ENCODE measurements at regions not wholly inside any gene's neighbourhood (a gene's known extent, or its start where the extent isn't known, plus 50 kb on each side); places are given as distances from the start of the nearest gene placed in this dataset.

DNA sequence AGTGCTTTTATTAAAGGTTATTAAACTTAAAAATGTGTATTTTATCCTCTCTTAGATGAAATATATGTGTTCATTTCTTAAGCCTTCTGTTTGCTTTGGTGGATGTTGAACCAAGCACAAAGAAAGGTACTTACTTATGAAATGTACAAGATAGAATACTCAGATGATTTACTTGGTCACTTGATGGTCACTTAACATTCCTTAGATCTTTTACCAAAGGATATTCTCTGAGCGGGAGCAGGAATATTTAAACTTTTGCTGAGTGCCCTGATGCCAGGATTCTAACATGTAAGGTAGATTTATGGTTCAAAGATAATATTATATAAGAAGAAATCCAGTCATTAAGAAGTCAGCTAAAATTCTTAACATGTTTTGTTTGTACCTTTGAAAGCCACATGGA is 193.5 kb upstream of the ZEB2 start:
- H3K27me3 ChIP-seq (ENCODE audit: insufficient read depth, low read length), result no peaks in the 10 kb centered on the region
- no peak overlapping the region for H3K4me2 ChIP-seq (ENCODE audit: low read length)
- ChIA-PET CTCF (no interaction called here), RAD21 (ENCODE audit: low non-redundant PET in 1 of 2, low total read pairs in 2 of 2, uncharacterized antibody in 2 of 2, unreplicated experiment in 2 of 2) (no interaction called here), POLR2A (no interaction called here)
- H3K9me3 ChIP-seq (ENCODE audit: control insufficient read depth in 1 of 2, insufficient read depth in 1 of 2, low read depth in 1 of 2, low read length in 2 of 2), result peaks cover 0 to 5% of the 10 kb centered on the region in 2 experiments; a peak in 1 of 4 replicates
- H3K27ac ChIP-seq (ENCODE audit: low read depth, low read length), result no peak overlapping the region
- H3K79me2 ChIP-seq (ENCODE audit: insufficient read depth, low read length), result no peaks in the 10 kb centered on the region
- DNase-seq (ENCODE audit: low read depth, low spot score), result no peak
- ATAC-seq, result no peak
- H3K36me3 ChIP-seq (ENCODE audit: control insufficient read depth in 1 of 2, insufficient read depth in 2 of 2, low read length in 2 of 2), result no peaks in the 10 kb centered on the region
- H4K20me1 ChIP-seq (ENCODE audit: insufficient read depth), result no peaks in the 10 kb centered on the region
- no TSS peak for BruUV-seq (replicated peaks)
- intact Hi-C loops (cut with micrococcal nuclease), result no loop called here
- H3K4me1 ChIP-seq (ENCODE audit: control insufficient read depth in 1 of 2, insufficient read depth in 2 of 2, low read length in 2 of 2), result no peaks in the 10 kb centered on the region
- no peaks in the 10 kb centered on the region for H3K9me2 ChIP-seq (ENCODE audit: insufficient read depth)
- no peak overlapping the region for H2AFZ ChIP-seq (ENCODE audit: low read depth, low read length, poor library complexity, severe bottlenecking)
- TF ChIP-seq CEBPB (IDR thresholded peaks at IDR 0.05; ENCODE audit: low read depth), result no peak
- TF ChIP-seq, protein P1, sequence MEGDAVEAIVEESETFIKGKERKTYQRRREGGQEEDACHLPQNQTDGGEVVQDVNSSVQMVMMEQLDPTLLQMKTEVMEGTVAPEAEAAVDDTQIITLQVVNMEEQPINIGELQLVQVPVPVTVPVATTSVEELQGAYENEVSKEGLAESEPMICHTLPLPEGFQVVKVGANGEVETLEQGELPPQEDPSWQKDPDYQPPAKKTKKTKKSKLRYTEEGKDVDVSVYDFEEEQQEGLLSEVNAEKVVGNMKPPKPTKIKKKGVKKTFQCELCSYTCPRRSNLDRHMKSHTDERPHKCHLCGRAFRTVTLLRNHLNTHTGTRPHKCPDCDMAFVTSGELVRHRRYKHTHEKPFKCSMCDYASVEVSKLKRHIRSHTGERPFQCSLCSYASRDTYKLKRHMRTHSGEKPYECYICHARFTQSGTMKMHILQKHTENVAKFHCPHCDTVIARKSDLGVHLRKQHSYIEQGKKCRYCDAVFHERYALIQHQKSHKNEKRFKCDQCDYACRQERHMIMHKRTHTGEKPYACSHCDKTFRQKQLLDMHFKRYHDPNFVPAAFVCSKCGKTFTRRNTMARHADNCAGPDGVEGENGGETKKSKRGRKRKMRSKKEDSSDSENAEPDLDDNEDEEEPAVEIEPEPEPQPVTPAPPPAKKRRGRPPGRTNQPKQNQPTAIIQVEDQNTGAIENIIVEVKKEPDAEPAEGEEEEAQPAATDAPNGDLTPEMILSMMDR (IDR thresholded peaks at IDR 0.05 in 2 of 3, conservative IDR thresholded peaks at IDR 0.05 in 1 of 3; ENCODE audit: borderline replicate concordance in 1 of 3, insufficient read depth in 1 of 3, low read depth in 2 of 3, low read length in 2 of 3), result no peak
- TF ChIP-seq ZNF274 (IDR thresholded peaks at IDR 0.05; ENCODE audit: low read depth, low read length), result no peak
- TF ChIP-seq POLR2A (IDR thresholded peaks at IDR 0.05; ENCODE audit: borderline replicate concordance, extremely low read depth, insufficient read depth, insufficient read length), result no peak
- no peak for TF ChIP-seq ZFX (IDR thresholded peaks at IDR 0.05)
- TF ChIP-seq ELF1 (IDR thresholded peaks at IDR 0.05; ENCODE audit: borderline replicate concordance, low read depth), result no peak
- no peak for TF ChIP-seq EGR1 (IDR thresholded peaks at IDR 0.05; ENCODE audit: low read depth)
- no peak for TF ChIP-seq SRF (IDR thresholded peaks at IDR 0.05; ENCODE audit: low read depth)
- TF ChIP-seq CBX3 (IDR thresholded peaks at IDR 0.05; ENCODE audit: low read depth), result no peak
- TF ChIP-seq, protein P2, sequence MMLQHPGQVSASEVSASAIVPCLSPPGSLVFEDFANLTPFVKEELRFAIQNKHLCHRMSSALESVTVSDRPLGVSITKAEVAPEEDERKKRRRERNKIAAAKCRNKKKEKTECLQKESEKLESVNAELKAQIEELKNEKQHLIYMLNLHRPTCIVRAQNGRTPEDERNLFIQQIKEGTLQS (IDR thresholded peaks at IDR 0.05), result no peak
- TF ChIP-seq, protein P3, sequence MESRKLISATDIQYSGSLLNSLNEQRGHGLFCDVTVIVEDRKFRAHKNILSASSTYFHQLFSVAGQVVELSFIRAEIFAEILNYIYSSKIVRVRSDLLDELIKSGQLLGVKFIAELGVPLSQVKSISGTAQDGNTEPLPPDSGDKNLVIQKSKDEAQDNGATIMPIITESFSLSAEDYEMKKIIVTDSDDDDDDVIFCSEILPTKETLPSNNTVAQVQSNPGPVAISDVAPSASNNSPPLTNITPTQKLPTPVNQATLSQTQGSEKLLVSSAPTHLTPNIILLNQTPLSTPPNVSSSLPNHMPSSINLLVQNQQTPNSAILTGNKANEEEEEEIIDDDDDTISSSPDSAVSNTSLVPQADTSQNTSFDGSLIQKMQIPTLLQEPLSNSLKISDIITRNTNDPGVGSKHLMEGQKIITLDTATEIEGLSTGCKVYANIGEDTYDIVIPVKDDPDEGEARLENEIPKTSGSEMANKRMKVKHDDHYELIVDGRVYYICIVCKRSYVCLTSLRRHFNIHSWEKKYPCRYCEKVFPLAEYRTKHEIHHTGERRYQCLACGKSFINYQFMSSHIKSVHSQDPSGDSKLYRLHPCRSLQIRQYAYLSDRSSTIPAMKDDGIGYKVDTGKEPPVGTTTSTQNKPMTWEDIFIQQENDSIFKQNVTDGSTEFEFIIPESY (IDR thresholded peaks at IDR 0.05; ENCODE audit: extremely low read depth, insufficient replicate concordance, low read length), result no peak
- TF ChIP-seq, protein P4, sequence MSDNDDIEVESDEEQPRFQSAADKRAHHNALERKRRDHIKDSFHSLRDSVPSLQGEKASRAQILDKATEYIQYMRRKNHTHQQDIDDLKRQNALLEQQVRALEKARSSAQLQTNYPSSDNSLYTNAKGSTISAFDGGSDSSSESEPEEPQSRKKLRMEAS (IDR thresholded peaks at IDR 0.05), result no peak
- TF ChIP-seq, protein P5, sequence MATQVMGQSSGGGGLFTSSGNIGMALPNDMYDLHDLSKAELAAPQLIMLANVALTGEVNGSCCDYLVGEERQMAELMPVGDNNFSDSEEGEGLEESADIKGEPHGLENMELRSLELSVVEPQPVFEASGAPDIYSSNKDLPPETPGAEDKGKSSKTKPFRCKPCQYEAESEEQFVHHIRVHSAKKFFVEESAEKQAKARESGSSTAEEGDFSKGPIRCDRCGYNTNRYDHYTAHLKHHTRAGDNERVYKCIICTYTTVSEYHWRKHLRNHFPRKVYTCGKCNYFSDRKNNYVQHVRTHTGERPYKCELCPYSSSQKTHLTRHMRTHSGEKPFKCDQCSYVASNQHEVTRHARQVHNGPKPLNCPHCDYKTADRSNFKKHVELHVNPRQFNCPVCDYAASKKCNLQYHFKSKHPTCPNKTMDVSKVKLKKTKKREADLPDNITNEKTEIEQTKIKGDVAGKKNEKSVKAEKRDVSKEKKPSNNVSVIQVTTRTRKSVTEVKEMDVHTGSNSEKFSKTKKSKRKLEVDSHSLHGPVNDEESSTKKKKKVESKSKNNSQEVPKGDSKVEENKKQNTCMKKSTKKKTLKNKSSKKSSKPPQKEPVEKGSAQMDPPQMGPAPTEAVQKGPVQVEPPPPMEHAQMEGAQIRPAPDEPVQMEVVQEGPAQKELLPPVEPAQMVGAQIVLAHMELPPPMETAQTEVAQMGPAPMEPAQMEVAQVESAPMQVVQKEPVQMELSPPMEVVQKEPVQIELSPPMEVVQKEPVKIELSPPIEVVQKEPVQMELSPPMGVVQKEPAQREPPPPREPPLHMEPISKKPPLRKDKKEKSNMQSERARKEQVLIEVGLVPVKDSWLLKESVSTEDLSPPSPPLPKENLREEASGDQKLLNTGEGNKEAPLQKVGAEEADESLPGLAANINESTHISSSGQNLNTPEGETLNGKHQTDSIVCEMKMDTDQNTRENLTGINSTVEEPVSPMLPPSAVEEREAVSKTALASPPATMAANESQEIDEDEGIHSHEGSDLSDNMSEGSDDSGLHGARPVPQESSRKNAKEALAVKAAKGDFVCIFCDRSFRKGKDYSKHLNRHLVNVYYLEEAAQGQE (IDR thresholded peaks at IDR 0.05; ENCODE audit: low read depth), result no peak
- no peak for TF ChIP-seq TCF7L2 (IDR thresholded peaks at IDR 0.05; ENCODE audit: borderline replicate concordance, extremely low read depth, insufficient read depth, insufficient read length)
- TF ChIP-seq RAD21 (IDR thresholded peaks at IDR 0.05; ENCODE audit: low read depth), result no peak
- no peak for TF ChIP-seq EZH2phosphoT487 (IDR thresholded peaks at IDR 0.05; ENCODE audit: borderline replicate concordance)
- no peak for TF ChIP-seq YY1 (IDR thresholded peaks at IDR 0.05; ENCODE audit: extremely low read depth, insufficient replicate concordance, low read depth, low read length)
- no peak for TF ChIP-seq EZH2 (IDR thresholded peaks at IDR 0.05)
- no peak for TF ChIP-seq FOSL1 (IDR thresholded peaks at IDR 0.05; ENCODE audit: low read depth)
- no peak for TF ChIP-seq SIN3A (IDR thresholded peaks at IDR 0.05; ENCODE audit: low read depth)
- no peak overlapping the region for H3K4me3 ChIP-seq (replicated peaks in 1 of 2; ENCODE audit: low read depth in 1 of 2, low read length in 2 of 2)
- H3K9ac ChIP-seq (ENCODE audit: low read length), result no peak overlapping the region
